ENCODE measurements at regions not wholly inside any gene's neighbourhood (a gene's known extent, or its start where the extent isn't known, plus 50 kb on each side); places are given as distances from the start of the nearest gene placed in this dataset.

- Histone ChIP-seq H3K4me3 (no peak overlapping the region), H3K27me3 (no peaks in the 10 kb centered on the region), H3K4me1 (no peaks in the 10 kb centered on the region), H3K27ac (no peak overlapping the region), H3K36me3 (no peaks in the 10 kb centered on the region), H3K9me3 (no peaks in the 10 kb centered on the region)
- TF ChIP-seq EP300 (IDR thresholded peaks at IDR 0.05): no peak
- TF ChIP-seq POLR2A (IDR thresholded peaks at IDR 0.05): no peak
- TF ChIP-seq POLR2AphosphoS5 (IDR thresholded peaks at IDR 0.05): no peak
- TF ChIP-seq, protein P1, sequence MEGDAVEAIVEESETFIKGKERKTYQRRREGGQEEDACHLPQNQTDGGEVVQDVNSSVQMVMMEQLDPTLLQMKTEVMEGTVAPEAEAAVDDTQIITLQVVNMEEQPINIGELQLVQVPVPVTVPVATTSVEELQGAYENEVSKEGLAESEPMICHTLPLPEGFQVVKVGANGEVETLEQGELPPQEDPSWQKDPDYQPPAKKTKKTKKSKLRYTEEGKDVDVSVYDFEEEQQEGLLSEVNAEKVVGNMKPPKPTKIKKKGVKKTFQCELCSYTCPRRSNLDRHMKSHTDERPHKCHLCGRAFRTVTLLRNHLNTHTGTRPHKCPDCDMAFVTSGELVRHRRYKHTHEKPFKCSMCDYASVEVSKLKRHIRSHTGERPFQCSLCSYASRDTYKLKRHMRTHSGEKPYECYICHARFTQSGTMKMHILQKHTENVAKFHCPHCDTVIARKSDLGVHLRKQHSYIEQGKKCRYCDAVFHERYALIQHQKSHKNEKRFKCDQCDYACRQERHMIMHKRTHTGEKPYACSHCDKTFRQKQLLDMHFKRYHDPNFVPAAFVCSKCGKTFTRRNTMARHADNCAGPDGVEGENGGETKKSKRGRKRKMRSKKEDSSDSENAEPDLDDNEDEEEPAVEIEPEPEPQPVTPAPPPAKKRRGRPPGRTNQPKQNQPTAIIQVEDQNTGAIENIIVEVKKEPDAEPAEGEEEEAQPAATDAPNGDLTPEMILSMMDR (IDR thresholded peaks at IDR 0.05): no peak
- WGBS: 68% methylated on average over 4 of the region's 4 CpGs
- no peak for DNase-seq (ENCODE audit: low spot score in 2 of 2)
Observed at GRCh38 chr15:98167722-98168268, 207.3 kb downstream of the ARRDC4 start.

GRCh38 chr15:98169551-98169950 lies 209.0 kb downstream of the ARRDC4 start:
- Histone ChIP-seq H3K4me3 (no peak overlapping the region), H3K4me1 (no peaks in the 10 kb centered on the region), H3K27me3 (peaks cover 7% of the 10 kb centered on the region), H3K27ac (no peak overlapping the region), H3K36me3 (no peaks in the 10 kb centered on the region), H3K9me3 (no peaks in the 10 kb centered on the region)
- WGBS: 94% methylated on average over 9 of the region's 9 CpGs
- no peak for DNase-seq (ENCODE audit: low spot score in 2 of 2)
- no peak for TF ChIP-seq EP300 (IDR thresholded peaks at IDR 0.05)

- Histone ChIP-seq H3K27me3 (peaks cover 25% of the 10 kb centered on the region), H3K4me3 (no peak overlapping the region), H3K4me1 (peaks cover 5% of the 10 kb centered on the region), H3K36me3 (no peaks in the 10 kb centered on the region), H3K27ac (no peak overlapping the region), H3K9me3 (no peaks in the 10 kb centered on the region)
- WGBS: 34% methylated on average over 3 of the region's 3 CpGs
- no peak for DNase-seq (ENCODE audit: low spot score in 2 of 2)
- TF ChIP-seq POLR2AphosphoS5 (IDR thresholded peaks at IDR 0.05) (no peak), POLR2A (IDR thresholded peaks at IDR 0.05) (no peak), EP300 (IDR thresholded peaks at IDR 0.05) (no peak)
- TF ChIP-seq, protein P1 (IDR thresholded peaks at IDR 0.05): no peak
Observed at GRCh38 chr15:98174286-98174685, 213.8 kb downstream of the ARRDC4 start.

- WGBS: 81% methylated on average over 3 of the region's 3 CpGs
- peaks cover 5% of the 10 kb centered on the region for H3K4me1 ChIP-seq
- H3K4me3 ChIP-seq: no peak overlapping the region
- H3K36me3 ChIP-seq: no peaks in the 10 kb centered on the region
- DNase-seq (ENCODE audit: low spot score in 2 of 2): no peak
- no peak for TF ChIP-seq POLR2AphosphoS5 (IDR thresholded peaks at IDR 0.05)
- no peak for TF ChIP-seq EP300 (IDR thresholded peaks at IDR 0.05)
- no peak for TF ChIP-seq POLR2A (IDR thresholded peaks at IDR 0.05)
- TF ChIP-seq, protein P1 (IDR thresholded peaks at IDR 0.05): no peak
- peaks cover 29% of the 10 kb centered on the region for H3K27me3 ChIP-seq
- no peak overlapping the region for H3K27ac ChIP-seq
- H3K9me3 ChIP-seq: no peaks in the 10 kb centered on the region
Observed at GRCh38 chr15:98174841-98175240, 214.3 kb downstream of the ARRDC4 start.

DNA sequence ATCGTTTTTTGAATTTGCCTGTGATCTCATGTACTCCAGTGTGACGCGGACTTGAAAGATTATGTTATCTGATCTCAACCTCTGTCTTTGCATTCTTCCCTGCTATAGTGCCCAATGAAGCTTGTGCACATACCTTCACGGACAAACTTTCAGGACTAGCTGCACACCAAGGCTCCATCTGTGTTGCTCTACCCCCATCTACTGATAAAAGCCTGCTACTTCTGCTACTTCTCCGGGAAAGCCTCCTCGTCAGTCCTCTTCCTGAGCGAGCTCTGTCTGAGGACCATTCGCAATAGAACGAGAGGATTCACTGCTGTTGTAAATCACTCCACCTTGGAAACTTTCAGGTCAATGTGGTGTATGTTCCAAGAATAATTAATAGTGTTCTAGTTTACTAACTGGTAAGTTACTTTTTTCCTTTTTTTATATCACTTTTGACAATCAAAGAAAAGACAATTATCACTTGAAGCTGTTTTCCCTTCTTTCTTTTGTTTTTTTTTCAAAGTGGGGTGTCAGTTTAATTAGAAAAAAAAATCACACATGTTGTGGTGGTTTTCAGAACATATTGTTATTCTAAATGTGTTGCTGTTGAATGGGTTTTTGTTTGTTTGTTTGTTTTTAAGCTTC lies 217.6 kb downstream of the ARRDC4 start:
- under 1% methylated on average over 9 of the region's 9 CpGs for WGBS
- Histone ChIP-seq H3K9me3 (no peaks in the 10 kb centered on the region), H3K27me3 (peaks cover 48% of the 10 kb centered on the region), H3K4me3 (no peak overlapping the region), H3K27ac (no peak overlapping the region), H3K4me1 (peaks cover 5% of the 10 kb centered on the region), H3K36me3 (no peaks in the 10 kb centered on the region)
- no peak for DNase-seq (ENCODE audit: low spot score in 2 of 2)
- no peak for TF ChIP-seq POLR2A (IDR thresholded peaks at IDR 0.05)
- TF ChIP-seq, protein P1 (IDR thresholded peaks at IDR 0.05): peak; percentile 45 to 77

- Histone ChIP-seq H3K4me3 (no peak overlapping the region), H3K36me3 (no peaks in the 10 kb centered on the region), H3K27me3 (peaks cover 48% of the 10 kb centered on the region), H3K9me3 (no peaks in the 10 kb centered on the region), H3K27ac (no peak overlapping the region), H3K4me1 (peaks cover 5% of the 10 kb centered on the region)
- TF ChIP-seq, protein P1 (IDR thresholded peaks at IDR 0.05): no peak
- TF ChIP-seq POLR2A (IDR thresholded peaks at IDR 0.05) (no peak), EP300 (IDR thresholded peaks at IDR 0.05) (no peak), POLR2AphosphoS5 (IDR thresholded peaks at IDR 0.05) (no peak)
- 35% methylated on average over 7 of the region's 7 CpGs for WGBS
- no peak for DNase-seq (ENCODE audit: low spot score in 2 of 2)
Observed at GRCh38 chr15:98178861-98179260, 218.4 kb downstream of the ARRDC4 start.

Measured in suprapubic skin (tissue), 4 donors.